HG02884 (cell line): ENCODE measurements at regions not wholly inside any gene's neighbourhood (a gene's known extent, or its start where the extent isn't known, plus 50 kb on each side); places are given as distances from the start of the nearest gene placed in this dataset.

Experiments used
- ATAC-seq: cut with Tn5 transposase; IDR thresholded peaks from one replicate; pipeline ENCODE4 v1.9.1; 2021; ENCODE audit warnings: mild to moderate bottlenecking, moderate library complexity; ENCODE audit not compliant: unreplicated experiment

DNA sequence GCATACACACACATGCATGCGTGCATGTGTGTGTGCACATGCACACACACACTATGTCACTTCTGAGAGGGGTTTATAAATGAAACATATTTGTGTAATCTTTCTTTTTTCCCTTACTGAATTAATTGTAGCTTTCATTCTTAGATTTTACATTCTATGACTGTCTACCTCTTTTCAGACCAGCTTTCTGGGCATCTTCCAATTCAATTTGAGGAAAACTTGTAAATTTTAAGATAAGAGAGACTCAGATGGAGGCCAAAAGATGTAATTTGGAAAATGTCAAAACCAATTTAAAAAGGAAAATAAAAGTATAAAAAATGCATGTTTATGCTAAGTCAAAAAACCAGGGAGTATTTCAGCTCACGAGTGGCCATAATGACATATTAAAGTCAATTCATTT is 594.5 kb downstream of the OLFM4 start:
- no peak for ATAC-seq

DNA sequence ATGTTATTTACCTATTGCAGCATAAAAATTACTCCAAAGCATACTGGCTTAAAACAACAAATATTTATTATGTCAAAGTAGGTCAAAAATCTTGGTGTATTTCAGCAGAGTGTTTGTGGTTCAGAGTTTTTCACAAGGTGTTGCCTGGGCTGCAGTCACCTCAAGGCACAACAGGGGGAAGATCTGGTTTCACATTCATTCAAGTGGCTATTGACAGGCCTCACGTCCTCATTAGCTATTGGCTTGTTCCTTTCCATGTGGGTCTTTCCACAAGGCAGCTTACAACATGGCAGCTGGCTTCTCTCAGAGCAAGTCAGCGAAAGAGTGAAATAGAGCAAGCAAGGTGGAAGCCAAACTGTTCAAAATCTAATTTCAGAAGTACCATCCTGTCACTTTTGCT is 602.9 kb downstream of the OLFM4 start:
- ATAC-seq, result no peak

DNA sequence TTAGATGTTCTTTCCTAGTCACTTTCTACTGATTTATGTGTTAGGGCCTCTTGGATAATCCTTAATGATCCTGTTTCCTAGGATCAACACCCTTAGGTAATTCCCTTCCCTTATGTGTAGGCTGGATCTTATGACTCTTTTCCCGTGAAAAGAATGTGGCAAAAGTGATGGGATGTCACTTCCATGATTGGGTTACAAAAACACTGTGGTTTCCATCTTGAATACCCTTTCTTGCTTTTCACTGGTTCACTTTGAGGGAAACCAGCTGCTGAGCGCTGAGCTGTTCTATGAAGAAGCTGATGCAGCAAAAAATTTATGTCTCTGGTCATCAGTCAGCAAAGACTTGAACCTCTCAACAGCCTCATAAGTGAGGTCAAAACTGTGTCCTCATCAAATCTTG is 609.4 kb downstream of the OLFM4 start:
- no peak for ATAC-seq

DNA sequence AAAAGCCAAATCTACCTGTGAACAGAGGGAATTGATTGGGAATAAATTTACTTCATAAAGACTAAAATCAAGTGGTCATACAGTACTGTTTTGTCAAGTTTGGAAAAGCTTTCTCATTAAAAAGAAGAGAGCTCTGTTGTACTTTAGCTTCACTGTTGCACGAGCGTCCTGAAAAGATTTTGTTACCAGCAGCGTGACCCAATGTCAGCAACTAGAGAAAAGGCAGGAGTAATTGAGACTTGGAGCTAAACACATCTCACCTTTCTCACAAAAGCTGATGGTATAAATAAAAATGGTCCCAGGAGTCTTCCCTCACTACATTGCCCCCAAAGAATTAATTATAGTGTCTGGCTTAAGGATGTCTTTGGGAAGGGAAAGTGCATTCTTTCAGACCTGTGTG is 613.7 kb downstream of the OLFM4 start:
- no peak for ATAC-seq

DNA sequence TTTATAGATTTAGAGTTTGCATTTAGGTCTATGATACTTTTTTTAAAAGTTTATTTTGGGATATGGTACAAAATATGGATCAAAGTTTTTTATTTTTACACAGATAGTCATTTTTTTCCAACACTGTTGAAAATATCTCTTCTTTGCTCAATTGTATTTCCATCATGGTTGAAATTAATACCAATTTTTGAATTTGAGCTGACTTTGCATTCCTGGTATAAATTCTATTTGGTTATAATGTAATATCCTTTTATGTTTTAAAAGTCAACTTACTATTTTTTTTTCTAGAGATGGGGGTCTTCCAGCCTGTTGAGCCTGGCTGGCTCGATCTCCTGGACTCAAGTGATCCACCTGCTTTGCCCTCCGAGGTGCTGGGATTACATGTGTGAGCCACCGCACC is 620.1 kb downstream of the OLFM4 start:
- ATAC-seq, result no peak

DNA sequence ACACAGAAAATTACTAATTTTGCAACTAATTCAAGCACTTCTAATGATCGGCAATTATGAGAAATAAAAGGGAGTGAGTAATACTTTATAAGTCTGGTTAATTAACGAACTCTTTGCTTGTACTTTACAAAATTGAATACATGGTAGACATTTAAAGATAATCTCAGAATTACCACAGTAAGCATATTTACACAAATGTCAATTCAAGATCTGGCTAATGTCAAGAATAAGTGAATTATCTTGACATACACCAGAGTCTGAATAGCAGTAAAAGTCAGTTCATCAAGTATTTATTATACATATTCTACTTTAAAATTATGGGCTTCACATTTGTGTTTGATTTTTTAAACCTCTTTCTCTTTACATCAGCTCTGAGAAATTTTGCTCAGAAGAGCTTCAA is 643.4 kb downstream of the OLFM4 start:
- no peak for ATAC-seq

DNA sequence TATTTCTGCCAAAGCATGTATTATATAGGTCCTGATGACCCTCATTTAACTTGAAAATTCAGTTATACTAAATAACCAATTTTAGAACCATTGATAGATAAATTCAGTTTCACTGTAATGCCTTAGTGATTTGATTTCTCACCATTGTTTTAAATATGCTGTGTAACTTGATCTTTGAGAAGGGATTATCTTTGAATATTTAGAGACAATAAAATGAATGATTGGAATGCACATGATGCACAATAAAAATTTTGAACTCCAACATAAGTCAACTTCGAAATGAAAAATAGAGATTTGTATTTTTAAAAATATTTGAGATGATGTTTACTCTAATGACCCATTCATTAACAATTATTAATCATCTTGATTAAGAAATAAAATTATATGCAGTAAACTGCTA is 654.5 kb downstream of the OLFM4 start:
- ATAC-seq, result no peak

DNA sequence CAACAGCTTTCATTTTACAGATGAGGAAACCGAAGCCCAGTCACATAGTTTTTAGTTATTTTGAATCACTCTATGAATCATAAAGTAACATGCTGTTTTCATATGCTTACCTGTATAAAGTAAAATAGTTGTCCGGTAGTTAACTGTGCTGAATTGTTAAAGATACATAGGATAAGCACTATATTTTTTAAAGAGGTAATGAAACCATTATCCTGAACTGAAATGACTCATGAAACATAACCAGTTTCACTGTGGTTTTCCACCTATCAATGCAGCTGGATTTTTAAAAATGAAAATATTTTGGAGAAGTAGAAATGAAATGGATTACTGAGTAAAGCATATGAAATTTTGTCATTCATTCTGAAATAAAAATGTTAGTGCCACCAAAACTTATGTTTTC is 655.0 kb downstream of the OLFM4 start:
- no peak for ATAC-seq

DNA sequence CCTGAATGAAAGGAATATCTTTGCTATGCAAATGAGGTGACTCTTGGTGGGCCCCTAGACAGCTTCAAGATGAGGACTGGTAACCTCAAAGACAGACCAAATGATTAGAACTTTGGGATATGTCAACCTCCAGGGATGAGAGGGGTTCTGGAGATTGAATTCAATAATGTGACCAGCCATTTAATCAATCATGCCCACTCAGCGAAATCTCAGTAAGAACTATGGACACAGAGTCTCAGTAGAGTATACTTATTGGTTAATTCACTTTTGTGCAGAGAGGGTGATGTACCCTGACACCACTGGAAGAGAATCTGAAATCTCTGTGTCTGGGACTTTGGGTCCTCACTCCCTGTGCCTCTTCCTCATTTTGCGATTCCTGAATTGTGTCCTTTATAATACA is 662.8 kb downstream of the OLFM4 start:
- no peak for ATAC-seq

DNA sequence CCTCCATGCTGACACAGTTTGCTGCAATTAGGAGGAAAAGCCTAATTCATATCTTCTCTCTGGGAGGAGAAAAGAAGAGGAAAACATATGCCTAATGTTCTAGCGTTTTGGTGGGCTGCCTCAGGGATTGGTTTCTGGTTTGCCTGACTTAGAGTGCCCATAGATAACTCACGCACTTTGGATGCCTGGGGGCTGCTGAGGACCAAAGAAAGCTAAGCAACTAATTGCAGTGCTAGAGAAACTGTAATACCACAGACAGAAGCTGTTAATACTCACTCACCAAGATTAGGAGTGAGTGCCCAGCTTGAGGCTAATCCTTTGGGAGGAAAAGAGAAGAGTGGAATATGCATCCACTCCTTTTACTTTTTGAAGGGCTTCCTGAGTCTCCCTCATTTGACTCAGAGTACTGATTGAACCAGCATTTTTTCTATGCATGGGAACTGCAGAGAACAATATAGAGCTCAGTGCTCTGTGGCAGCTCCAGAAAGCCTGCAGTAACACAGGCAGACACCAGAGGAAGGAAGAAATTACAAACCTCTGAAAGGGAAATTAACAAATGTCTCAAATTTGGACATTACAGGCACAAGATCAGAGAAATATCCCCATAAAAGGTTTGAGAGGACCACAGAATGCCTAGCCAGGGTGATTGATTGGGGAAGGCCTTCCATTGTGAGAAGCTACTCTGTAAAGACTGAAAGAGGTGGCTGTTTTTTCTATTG is 666.4 kb downstream of the OLFM4 start:
- no peak for ATAC-seq

DNA sequence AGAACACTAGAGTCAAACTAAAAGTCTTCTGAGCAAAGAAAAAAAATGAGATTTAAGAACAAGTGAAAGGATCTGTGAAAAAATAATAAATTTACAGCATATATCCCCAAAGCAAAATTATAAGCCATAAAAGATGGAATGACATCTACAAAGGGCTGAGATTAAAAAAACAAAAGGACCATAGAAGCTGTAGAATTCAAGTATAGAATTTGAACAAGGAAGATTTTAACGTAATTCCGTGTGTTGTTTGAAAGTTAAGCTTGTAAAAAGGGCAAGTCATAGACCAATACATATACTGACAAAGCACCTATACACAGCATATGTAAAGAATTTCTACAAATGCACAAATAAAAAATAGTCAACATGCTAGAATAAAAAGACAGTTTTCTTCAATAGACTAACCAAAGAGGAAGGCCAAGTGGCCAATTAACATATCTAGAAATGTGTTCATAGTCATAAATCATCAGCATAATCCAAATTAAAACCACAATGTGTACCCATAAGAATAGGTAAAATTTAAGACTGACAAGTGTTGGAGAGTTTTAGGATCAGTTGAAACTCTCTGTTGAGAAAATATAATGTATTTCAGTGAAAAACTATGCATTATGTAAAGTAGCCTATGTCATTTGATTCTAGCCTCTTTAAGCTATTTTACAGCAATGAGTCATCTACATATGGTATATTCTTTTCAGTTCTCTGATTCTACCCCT is 674.9 kb downstream of the OLFM4 start:
- ATAC-seq, result no peak

DNA sequence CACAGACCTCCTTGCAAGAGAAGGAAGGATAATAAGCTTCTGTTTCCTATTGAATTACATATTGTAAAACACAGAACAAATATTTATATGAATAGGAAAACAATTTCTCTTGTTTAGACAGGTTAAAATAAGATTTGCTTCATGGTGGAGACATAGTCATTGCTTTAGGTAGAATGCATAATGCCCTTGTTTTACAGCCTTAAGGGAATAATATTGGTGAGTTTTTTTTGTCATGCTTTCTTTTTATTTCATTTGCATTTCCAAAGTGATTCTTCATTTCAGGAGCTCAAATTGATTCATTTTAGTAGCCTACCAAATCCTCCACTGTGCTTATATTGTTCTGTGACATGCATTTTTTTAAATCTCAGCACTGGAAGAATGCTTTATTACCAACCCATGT is 690.7 kb downstream of the OLFM4 start:
- ATAC-seq, result no peak

DNA sequence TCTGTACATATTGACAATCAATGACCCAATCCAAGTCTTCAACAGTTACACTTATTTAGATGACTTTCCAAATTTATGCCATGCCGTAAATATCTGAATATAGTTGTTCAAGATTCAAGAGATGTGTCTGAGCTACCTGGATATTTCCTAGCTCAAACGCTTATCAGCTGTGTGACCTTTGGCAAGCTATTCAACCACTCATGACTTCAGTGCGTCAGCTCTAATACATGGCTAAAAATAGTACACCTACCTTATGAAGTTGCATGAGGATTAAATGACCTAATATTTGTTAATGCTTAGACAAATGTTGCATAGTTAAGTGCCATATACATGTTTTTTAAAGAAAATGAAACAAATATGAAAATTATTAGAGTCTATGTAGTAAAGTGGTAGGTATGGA is 704.1 kb downstream of the OLFM4 start:
- ATAC-seq, result no peak

DNA sequence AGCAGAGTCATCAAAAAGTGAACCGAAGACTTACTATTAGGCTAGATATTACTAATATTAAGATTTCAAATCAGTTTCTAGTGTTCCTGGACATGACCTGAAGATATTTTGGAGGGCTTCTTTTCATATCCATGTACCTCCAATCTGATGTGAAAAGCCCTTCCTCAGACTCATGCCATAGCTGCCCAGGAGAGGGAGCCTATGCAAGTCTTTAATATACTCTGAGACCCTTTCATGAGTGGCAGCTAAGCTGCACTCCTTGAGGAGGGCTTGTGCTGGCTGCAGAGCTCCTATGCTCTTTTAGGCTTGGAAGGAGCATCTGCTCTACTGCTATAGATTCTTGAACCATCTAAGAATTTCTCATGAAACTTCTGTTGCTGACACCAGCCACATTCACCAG is 715.3 kb downstream of the OLFM4 start:
- no peak for ATAC-seq

DNA sequence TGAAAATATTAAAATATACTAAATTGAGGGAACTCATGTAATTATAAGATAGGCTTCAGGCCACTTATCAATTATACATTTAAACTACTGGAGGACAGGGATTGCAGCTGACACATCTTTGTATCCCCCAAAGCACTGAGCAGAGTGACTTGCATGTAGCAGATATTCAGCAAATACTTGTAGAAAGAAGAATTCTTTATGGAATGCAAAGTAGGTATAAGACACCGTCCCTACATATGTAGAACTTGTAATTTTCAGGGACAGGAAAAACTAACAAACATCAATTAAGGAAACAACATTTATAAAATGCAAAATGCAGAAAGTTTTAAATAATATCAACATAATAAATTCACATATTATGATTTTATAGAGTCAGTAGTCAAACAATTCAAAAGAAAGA is 719.2 kb downstream of the OLFM4 start:
- no peak for ATAC-seq

DNA sequence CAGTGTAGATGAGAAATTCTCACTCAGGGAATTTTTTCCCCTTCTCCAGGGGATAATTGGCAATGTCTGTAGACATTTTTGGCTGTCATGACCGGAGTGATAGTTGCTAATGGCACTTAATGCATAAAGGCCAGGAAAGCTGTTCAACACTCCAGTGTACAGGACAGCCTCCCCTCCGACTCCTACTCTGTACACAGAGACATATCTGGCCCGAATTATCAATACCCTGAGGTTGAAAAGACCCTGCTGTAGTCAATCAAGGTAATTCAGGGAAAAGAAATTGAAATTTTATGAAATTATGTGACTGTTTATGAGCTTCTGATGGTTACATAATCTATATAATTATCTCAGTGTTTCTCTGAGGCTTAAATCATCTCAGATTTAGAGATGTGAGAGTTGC is 720.7 kb downstream of the OLFM4 start:
- no peak for ATAC-seq

DNA sequence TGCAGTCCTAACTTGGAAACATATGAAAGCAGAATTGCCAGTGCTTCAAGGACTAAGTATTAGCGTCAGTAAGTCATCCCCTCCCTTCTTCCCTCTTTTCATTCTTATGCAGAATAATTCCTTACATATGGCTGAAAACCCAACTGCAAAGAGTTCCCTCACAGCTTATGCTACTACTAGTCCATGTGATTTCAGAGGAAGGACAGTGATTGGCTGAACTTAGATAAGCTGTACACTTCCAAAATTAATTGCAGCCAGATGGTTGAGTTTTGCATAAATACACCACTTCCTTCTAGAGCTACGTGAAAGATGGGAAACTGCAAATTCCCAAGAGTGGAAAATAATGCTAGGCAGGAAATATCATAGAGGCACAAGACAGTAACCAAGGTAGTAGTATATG is 730.4 kb downstream of the OLFM4 start:
- ATAC-seq, result no peak

DNA sequence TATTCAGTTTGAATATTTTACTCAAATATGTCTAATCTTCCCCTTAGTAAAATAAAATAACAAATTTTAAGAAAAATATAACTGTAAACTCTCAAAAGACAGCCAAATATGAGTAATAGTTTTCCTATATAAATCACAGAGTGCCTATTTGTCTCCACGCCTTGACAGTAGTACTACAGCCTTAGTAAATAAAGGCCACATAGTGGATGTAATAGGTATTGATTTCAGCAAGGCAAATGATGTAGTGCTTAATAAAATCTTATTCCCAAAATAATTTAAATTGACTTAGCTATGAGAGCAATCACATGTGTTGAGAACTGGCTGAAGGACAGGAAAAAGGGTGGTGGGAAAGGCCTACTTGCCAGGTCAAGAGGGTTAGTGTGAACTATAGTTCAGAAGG is 747.2 kb downstream of the OLFM4 start:
- no peak for ATAC-seq

DNA sequence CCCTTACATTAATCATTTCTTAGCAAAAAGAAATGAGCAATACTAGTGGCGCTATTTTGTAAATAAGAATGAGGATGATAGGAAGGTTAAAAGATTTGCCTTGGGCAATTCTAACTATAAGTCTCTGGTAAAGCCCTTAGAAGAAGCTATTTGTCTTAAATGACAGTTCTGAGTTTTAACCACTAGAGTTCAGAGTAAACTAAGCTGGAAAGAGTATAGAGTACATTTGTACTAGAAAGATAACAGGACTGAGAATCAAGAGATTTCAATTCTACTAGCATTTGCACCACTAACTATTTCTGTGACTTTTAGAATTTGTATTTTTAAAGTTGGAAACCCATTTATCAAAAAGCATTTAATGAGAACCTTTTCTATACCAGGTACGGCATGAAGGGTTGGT is 750.3 kb downstream of the OLFM4 start:
- ATAC-seq, result no peak

DNA sequence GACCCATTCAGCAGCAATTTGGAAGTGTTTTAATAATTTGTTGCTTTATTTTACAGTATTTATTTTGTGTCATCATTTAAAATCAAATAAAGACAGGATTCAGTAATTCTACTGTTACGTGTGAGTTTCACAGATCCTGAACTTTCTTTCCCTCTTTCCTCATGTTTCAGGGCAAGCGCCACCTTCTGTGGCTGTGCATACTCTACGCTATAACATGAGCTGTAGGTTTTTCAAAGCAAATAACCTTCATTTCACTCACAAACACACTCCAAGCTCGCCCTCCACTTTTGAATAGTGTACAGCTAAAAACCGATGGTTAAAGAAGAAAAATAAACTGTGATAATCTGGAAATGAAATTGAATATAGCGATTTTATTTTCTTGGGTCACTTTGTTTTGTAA is 753.3 kb downstream of the OLFM4 start:
- no peak for ATAC-seq

DNA sequence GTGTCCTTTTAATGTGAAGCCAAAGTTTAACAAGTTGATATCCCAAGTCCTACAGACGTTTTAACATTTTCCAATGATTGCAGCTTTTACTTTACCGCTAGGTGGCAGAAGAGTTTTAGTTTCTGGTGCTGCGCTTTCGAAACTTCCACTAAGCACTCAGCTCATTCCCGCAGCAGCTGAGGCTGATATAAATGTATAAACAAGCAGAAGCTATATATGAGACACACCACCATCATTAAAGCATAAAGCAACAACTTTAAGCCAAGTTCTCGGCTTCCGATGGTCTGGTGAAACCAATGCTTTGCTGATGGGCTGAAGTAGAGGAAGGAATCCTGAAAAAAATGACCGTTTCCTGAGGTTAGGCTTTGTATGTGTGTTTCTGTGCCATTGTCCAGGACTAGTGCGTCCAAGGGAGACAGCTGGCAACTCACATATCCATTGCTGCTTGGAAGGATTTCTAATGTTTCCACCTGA is 753.9 kb downstream of the OLFM4 start:
- peak; percentile 60 for ATAC-seq

DNA sequence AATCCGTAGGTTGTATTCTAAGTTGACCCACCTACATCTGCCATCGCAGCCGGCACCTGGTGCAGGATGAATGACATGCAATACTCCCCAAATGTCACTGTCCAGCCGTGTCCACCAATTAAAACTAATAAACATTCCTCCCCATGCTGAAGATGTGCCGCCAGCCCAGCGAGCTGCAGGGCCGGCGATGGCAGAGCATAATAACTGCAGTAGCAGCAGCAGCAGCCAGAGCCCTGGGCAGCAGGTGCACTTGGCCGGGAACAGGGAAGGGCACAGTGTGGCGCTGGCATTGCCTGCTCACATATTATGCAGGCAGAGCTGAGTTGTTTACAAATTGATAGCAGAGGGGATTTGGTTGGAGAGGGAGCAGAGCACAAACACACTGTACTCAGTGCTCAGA is 754.9 kb downstream of the OLFM4 start:
- no peak for ATAC-seq

DNA sequence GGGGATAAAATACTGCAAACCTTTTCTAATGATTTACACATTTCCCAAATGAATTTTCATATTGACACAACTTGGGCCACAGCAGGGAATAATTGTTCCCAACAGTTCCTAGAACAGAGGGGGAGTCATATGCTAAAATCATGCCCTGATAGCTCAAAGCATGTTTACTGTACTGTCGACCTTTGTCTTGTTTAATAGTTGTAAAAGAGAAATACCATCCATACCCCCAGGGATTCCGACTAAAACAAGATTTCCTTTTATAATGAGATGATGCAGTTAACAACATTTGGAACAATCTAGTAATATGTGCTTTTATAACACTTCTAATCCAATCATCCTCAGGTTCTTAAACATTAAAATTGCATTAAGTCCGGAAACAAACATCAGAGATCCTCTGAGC is 759.7 kb downstream of the OLFM4 start:
- ATAC-seq, result no peak
